ENCODE measurements at regions not wholly inside any gene's neighbourhood (a gene's known extent, or its start where the extent isn't known, plus 50 kb on each side); places are given as distances from the start of the nearest gene placed in this dataset.
"Not testable (repeated sequence)": the region's sequence is repeated elsewhere in the genome, so short reads cannot be mapped to it uniquely, and the experiment has no call there.

- TF ChIP-seq CTCF (IDR thresholded peaks at IDR 0.05), result no peak
- no peak for TF ChIP-seq ZFX (IDR thresholded peaks at IDR 0.05; ENCODE audit: borderline replicate concordance)
- no peak overlapping the region for H3K27ac ChIP-seq
Measured at GRCh38 chr14:66022526-66022925, 463.6 kb upstream of the CCDC196 start.

DNA sequence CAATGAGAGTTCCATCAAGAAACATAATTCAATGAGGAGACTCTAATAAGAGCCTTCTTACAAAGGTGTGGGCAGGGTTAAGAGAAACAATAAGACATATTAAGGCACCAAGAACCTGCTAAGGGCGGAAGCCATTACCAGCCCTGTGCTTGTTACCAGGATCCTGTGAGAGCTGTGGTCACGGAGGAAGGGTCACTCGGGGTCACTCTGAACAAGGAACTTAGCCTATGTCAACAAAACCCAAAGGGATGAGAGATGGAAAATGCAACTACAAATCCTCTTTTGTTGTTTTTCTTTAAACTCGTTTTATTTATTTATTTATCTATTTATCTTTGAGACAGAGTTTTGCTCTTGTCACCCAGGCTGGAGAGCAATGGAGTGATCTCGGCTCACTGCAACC is 460.4 kb upstream of the CCDC196 start:
- H3K27ac ChIP-seq, result no peak overlapping the region
- TF ChIP-seq CTCF (IDR thresholded peaks at IDR 0.05) (no peak), ZFX (IDR thresholded peaks at IDR 0.05; ENCODE audit: borderline replicate concordance) (no peak)

DNA sequence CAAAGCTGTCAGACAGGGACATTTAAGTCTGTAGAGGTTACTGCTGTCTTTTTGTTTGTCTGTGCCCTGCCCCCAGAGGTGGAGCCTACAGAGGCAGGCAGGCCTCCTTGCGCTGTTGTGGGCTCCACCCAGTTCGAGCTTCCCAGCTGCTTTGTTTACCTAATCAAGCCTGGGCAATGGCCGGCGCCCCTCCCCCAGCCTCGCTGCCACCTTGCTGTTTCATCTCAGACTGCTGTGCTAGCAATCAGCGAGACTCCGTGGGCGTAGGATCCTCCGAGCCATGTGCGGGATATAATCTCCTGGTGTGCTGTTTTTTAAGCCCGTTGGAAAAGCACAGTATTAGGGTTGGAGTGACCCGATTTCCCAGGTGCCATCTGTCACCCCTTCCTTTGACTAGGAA is 454.2 kb upstream of the CCDC196 start:
- H3K27ac ChIP-seq, result not testable (repeated sequence)

DNA sequence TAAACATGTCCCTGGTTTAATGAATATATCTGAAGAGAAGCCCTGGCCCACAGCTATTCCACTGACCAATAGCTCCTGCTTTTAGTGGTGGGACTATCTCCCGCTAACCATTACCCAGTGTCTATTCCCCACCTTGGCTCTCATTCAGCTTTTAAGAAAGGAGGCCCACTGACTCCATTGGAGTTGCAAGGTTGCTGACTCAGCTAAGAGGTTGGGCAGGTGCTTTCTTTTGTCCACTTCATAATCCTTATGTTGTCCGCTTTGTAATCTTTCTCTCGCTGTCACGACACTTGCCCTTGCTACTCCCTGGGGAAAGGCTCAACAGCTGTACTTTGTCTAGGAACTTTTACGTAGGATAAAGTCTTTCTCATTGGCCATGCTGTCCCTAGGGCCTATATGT is 453.4 kb upstream of the CCDC196 start:
- no peak overlapping the region for H3K27ac ChIP-seq
- TF ChIP-seq CTCF (IDR thresholded peaks at IDR 0.05) (no peak), ZFX (IDR thresholded peaks at IDR 0.05; ENCODE audit: borderline replicate concordance) (no peak)

DNA sequence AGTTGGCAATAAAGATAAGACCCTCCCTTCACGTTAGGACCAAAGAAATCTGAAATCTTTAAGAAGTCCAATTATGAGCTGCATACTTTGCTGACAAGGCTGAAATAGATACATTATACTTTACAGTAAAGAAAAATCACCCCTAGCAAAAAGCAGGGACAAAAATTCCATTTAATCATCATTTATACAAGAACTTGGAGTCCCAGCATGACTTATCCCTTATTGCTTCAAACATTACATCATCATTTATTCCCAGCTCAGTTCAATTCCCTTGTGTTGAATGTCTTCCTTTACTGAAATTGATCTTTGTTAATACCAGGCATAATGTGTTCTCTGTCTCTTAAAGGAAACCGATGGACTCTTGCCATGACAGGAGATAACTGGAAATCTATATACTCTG is 449.6 kb upstream of the CCDC196 start:
- TF ChIP-seq CTCF (IDR thresholded peaks at IDR 0.05) (no peak), ZFX (IDR thresholded peaks at IDR 0.05; ENCODE audit: borderline replicate concordance) (no peak)
- H3K27ac ChIP-seq, result no peak overlapping the region

- no peak overlapping the region for H3K27ac ChIP-seq
- TF ChIP-seq ZFX (IDR thresholded peaks at IDR 0.05; ENCODE audit: borderline replicate concordance) (no peak), CTCF (IDR thresholded peaks at IDR 0.05) (no peak)
Measured at GRCh38 chr14:66037361-66037760, 448.8 kb upstream of the CCDC196 start.

DNA sequence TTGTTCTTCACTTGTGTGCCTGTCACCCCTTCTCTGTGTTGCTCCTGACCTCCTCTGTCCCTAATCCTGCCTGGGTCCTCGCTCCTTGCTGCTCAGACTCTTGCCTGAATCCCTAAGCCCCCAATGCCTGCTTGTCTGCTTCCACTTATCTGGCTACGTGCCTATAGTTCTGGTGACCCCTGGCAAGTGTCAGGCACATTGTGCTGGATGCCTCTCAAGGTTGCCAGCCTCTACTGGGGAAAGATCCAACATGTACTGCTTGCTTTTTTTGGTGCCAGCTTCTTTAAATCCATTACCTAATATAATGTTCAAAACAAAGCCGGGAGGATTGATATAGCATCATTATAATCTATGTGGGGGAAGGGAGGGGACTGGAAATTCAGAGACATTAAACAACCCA is 448.0 kb upstream of the CCDC196 start:
- H3K27ac ChIP-seq, result no peak overlapping the region
- TF ChIP-seq CTCF (IDR thresholded peaks at IDR 0.05), result no peak

- H3K27ac ChIP-seq, result no peak overlapping the region
- TF ChIP-seq ZFX (IDR thresholded peaks at IDR 0.05; ENCODE audit: borderline replicate concordance), result no peak
- TF ChIP-seq CTCF (IDR thresholded peaks at IDR 0.05), result no peak
Measured at GRCh38 chr14:66038618-66039017, 447.6 kb upstream of the CCDC196 start.

All from 22Rv1 (cell line).